GM12878 (cell line): ENCODE measurements at regions not wholly inside any gene's neighbourhood (a gene's known extent, or its start where the extent isn't known, plus 50 kb on each side); places are given as distances from the start of the nearest gene placed in this dataset.

Experiments used
- ATAC-seq: fragments of 200-7000 bp; cut with Tn5 transposase; 3 replicates; pipeline ENCODE4 v1.9.1; 2020; ENCODE audit warnings: mild to moderate bottlenecking, moderate library complexity
- BruUV-seq: library from RNA; stranded (reverse); fragments of 400-500 nt; replicated peaks from 2 replicates; lab custom pipeline; 2021; lab: Mats Ljungman, UMichigan
- CTCF ChIA-PET: fragments of 300-600 bp; sonication (Branson Sonifier 250); formaldehyde crosslinking; extraction: SDS; loops from one replicate; lab custom pipeline; 2021; ENCODE audit warnings: inconsistent platforms; lab: Yijun Ruan, JAX
- POLR2A ChIA-PET: fragments of 350-600 bp; formaldehyde crosslinking; extraction: SDS; loops from one replicate; lab custom pipeline; 2021; ENCODE audit warnings: inconsistent platforms; lab: Charles Lee
- RAD21 ChIA-PET: fragments of 300-600 bp; sonication (Branson Sonifier 250); formaldehyde crosslinking; loops from one replicate; lab custom pipeline; 2023; ENCODE audit warnings: antibody characterized with exemption; ENCODE audit not compliant: unreplicated experiment; lab: Charles Lee
- SMC1A ChIA-PET: fragments of 300-600 bp; sonication (Branson Sonifier 250); formaldehyde crosslinking; loops from one replicate; lab custom pipeline; 2023; ENCODE audit not compliant: unreplicated experiment, uncharacterized antibody; lab: Charles Lee
- DNase-seq: peaks from one replicate; pipeline ENCODE4 v3.0.0-alpha.2; 2011; ENCODE audit warnings: low read depth, low spot score
- FAIRE-seq: peaks from 3 replicates; lab custom pipeline; 2011; peaks lifted over from hg19 to GRCh38; lab: Jason Lieb, UNC
- H2AFZ ChIP-seq: 2 replicates; pipeline ENCODE4 v1.6.0; 2011; ENCODE audit warnings: low read depth, low read length, control low read depth; ENCODE audit not compliant: control insufficient read depth
- H3K27ac ChIP-seq: 2 replicates; pipeline ENCODE4 v1.5.1; 2011; ENCODE audit warnings: control low read depth; ENCODE audit not compliant: control insufficient read depth, insufficient read depth
- H3K27me3 ChIP-seq, 2 experiments: replicated peaks in 1 of 2; 2 replicates each; pipeline versions ENCODE4 v1.6.0 to v1.6.1; 2011; ENCODE audit warnings: low read length in 1 of 2; ENCODE audit not compliant: control insufficient read depth in 2 of 2, insufficient read depth in 2 of 2
- H3K36me3 ChIP-seq, 2 experiments: 2 replicates each; pipeline ENCODE4 v1.5.1; 2011; ENCODE audit warnings: low read length in 1 of 2; ENCODE audit not compliant: control insufficient read depth in 2 of 2, insufficient read depth in 2 of 2
- H3K4me1 ChIP-seq: 2 replicates; pipeline ENCODE4 v1.6.1; 2011; ENCODE audit warnings: mild to moderate bottlenecking, low read length, moderate library complexity, mixed read lengths; ENCODE audit not compliant: control insufficient read depth, insufficient read depth
- H3K4me2 ChIP-seq: 2 replicates; pipeline ENCODE4 v1.6.0; 2011; ENCODE audit warnings: control low read depth; ENCODE audit not compliant: control insufficient read depth, insufficient read depth
- H3K4me3 ChIP-seq: fragments of 200-600 bp; sonication (generic); 2 replicates; pipeline ENCODE4 v1.5.1; 2016
- H3K79me2 ChIP-seq: 2 replicates; pipeline ENCODE4 v1.6.0; 2011; ENCODE audit warnings: low read length; ENCODE audit not compliant: control insufficient read depth, insufficient read depth
- H3K9ac ChIP-seq: 2 replicates; pipeline ENCODE4 v1.8.0; 2011; ENCODE audit warnings: low read length, control low read depth, mixed read lengths; ENCODE audit not compliant: control insufficient read depth, insufficient read depth
- H3K9me3 ChIP-seq: replicated peaks from 3 replicates; pipeline ENCODE4 v1.5.1; 2011; ENCODE audit warnings: mild to moderate bottlenecking, low read length; ENCODE audit not compliant: control insufficient read depth, insufficient read depth
- H4K20me1 ChIP-seq: 2 replicates; pipeline ENCODE4 v1.6.0; 2011; ENCODE audit not compliant: control insufficient read depth, insufficient read depth
- EZH2 ChIP-seq: IDR thresholded peaks from 2 replicates; pipeline ENCODE4 v1.6.1; 2012; ENCODE audit warnings: low read depth, mild to moderate bottlenecking, control low read depth, inconsistent platforms, low read length, borderline replicate concordance; ENCODE audit not compliant: control insufficient read depth
- FOXM1 ChIP-seq: IDR thresholded peaks from 2 replicates; pipeline ENCODE4 v1.6.1; 2012; ENCODE audit warnings: low read depth, mild to moderate bottlenecking, inconsistent platforms, low read length, moderate library complexity
- JUND ChIP-seq: IDR thresholded peaks from 2 replicates; pipeline ENCODE4 v1.6.1; 2012; ENCODE audit warnings: low read depth, mild to moderate bottlenecking, low read length, improper control_type of control experiment, moderate library complexity
- KAT2A ChIP-seq: conservative IDR thresholded peaks from 2 replicates; pipeline ENCODE4 v1.6.1; 2011; ENCODE audit warnings: low read depth, low read length; ENCODE audit not compliant: control insufficient read depth
- LARP7 ChIP-seq: fragments of 450-650 bp; IDR thresholded peaks from 2 replicates; pipeline ENCODE4 v1.6.1; 2017; ENCODE audit warnings: mild to moderate bottlenecking
- TBL1XR1 ChIP-seq: IDR thresholded peaks from 2 replicates; pipeline ENCODE4 v1.6.1; 2012; ENCODE audit warnings: low read depth, low read length, improper control_type of control experiment
- ZNF24 ChIP-seq: fragments of 450-650 bp; IDR thresholded peaks from 2 replicates; pipeline ENCODE4 v1.6.1; 2017; ENCODE audit warnings: antibody characterized with exemption, mild to moderate bottlenecking
- ZZZ3 ChIP-seq: IDR thresholded peaks from 2 replicates; pipeline ENCODE4 v1.6.1; 2011; ENCODE audit warnings: low read depth; ENCODE audit not compliant: control insufficient read depth, insufficient read length
- in situ Hi-C: fragments of 300-500 bp; cut with MboI; formaldehyde crosslinking; loops from 9 replicates; pipeline ENCODE4 v1.14.3; 2018; ENCODE audit warnings: mixed read lengths
- intact Hi-C: fragments of 100-400 bp; cut with micrococcal nuclease; formaldehyde crosslinking; loops from one replicate; pipeline ENCODE4 v1.14.2; 2022; ENCODE audit not compliant: unreplicated experiment
- TF ChIP-seq, protein P1 (sequence below): fragments of 450-650 bp; formaldehyde crosslinking; IDR thresholded peaks from 2 replicates; pipeline ENCODE4 v1.5.0; 2022; ENCODE audit warnings: mild to moderate bottlenecking, missing genetic modification characterization

DNA sequence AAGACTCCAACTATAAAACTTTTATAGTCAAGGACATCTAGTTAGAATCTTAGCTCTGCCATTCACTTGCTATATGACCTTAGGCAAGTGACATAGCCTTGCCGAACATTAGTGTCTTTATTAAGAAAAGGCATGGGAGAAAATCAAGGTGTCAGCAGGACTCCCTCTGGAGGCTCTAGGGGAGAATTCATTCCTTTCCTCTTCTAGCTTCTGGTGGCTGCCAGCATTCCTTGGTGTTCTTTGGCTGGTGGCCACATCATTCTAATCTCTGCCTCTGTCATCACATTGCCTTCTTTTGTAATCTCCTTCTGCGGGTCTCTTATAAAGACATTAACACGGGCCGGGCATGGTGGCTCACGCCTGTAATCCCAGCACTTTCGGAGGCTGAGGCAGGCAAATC lies 99.8 kb downstream of the PPP1R2C start (continued):
- TF ChIP-seq ZZZ3 = no peak
- no peak for TF ChIP-seq FOXM1
- TF ChIP-seq, protein P1, sequence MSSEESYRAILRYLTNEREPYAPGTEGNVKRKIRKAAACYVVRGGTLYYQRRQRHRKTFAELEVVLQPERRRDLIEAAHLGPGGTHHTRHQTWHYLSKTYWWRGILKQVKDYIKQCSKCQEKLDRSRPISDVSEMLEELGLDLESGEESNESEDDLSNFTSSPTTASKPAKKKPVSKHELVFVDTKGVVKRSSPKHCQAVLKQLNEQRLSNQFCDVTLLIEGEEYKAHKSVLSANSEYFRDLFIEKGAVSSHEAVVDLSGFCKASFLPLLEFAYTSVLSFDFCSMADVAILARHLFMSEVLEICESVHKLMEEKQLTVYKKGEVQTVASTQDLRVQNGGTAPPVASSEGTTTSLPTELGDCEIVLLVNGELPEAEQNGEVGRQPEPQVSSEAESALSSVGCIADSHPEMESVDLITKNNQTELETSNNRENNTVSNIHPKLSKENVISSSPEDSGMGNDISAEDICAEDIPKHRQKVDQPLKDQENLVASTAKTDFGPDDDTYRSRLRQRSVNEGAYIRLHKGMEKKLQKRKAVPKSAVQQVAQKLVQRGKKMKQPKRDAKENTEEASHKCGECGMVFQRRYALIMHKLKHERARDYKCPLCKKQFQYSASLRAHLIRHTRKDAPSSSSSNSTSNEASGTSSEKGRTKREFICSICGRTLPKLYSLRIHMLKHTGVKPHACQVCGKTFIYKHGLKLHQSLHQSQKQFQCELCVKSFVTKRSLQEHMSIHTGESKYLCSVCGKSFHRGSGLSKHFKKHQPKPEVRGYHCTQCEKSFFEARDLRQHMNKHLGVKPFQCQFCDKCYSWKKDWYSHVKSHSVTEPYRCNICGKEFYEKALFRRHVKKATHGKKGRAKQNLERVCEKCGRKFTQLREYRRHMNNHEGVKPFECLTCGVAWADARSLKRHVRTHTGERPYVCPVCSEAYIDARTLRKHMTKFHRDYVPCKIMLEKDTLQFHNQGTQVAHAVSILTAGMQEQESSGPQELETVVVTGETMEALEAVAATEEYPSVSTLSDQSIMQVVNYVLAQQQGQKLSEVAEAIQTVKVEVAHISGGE (CRISPR knock-in tag) = no peak

DNA sequence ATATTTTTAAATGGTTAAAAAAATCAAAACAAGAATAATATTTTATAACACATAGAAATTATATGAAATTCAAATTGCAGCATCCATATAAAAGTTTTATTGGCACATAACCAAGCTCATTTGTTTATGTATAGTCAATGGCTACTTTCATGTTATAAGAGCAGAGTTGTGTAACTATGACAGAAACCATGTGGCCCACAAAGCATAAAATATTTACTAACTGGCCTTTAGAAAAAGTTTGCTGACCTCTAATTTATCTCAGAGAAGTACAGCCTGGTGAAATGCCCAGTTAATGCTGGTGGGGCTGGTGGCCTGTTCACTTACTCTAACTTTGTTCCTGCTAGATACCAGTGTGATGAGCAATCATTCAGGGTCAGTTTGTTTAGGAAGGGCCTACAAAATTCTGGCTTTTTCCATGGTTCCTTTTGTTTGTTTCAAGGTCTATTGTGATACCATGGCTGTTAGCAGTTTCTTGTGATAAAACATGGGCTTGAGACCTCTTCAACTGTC lies 104.6 kb downstream of the PPP1R2C start:
- Histone ChIP-seq H3K79me2 (no peaks in the 10 kb centered on the region), H3K4me3 (no peak overlapping the region), H3K27me3 (no peaks in the 10 kb centered on the region), H3K4me2 (no peak overlapping the region), H3K27ac (no peak overlapping the region), H3K36me3 (no peaks in the 10 kb centered on the region), H4K20me1 (no peaks in the 10 kb centered on the region), H3K9ac (no peak overlapping the region), H3K4me1 (no peaks in the 10 kb centered on the region), H3K9me3 (no peaks in the 10 kb centered on the region), H2AFZ (no peak overlapping the region)
- SMC1A ChIA-PET = no interaction called here
- in situ Hi-C loops = no loop called here
- ATAC-seq = no peak
- POLR2A ChIA-PET = no interaction called here
- no TSS peak for BruUV-seq
- no peak for FAIRE-seq
- RAD21 ChIA-PET = no interaction called here
- TF ChIP-seq JUND = no peak
- TF ChIP-seq ZNF24 = no peak
- TF ChIP-seq TBL1XR1 = no peak
- TF ChIP-seq KAT2A = no peak
- TF ChIP-seq FOXM1 = no peak
- TF ChIP-seq EZH2 = no peak
- no peak for TF ChIP-seq LARP7
- CTCF ChIA-PET = no interaction called here
- DNase-seq = no peak
- intact Hi-C loops = no loop called here
